Neural progenitor cell (in vitro differentiated cells): ENCODE measurements at regions not wholly inside any gene's neighbourhood (a gene's known extent, or its start where the extent isn't known, plus 50 kb on each side); places are given as distances from the start of the nearest gene placed in this dataset.
A peak's percentile ranks its signal among the peaks of the same experiment; 100 is the strongest.

Experiments
- DNase-seq: peaks from one replicate; pipeline ENCODE4 v3.0.0-alpha.2; 2016; ENCODE audit warnings: low spot score
- H2AFZ ChIP-seq: fragments of 200-600 bp; sonication (generic); replicated peaks from 2 replicates; pipeline ENCODE4 v1.6.1; 2016; ENCODE audit warnings: antibody characterized with exemption
- H3F3A ChIP-seq: fragments of 200-600 bp; sonication (generic); 2 replicates; pipeline ENCODE4 v1.6.1; 2016; ENCODE audit warnings: antibody characterized with exemption, low read depth
- H3K27ac ChIP-seq: fragments of 200-600 bp; sonication (generic); 2 replicates; pipeline ENCODE4 v1.5.1; 2016; ENCODE audit warnings: mild to moderate bottlenecking
- H3K27me3 ChIP-seq: fragments of 200-600 bp; sonication (generic); 2 replicates; pipeline ENCODE4 v1.6.1; 2016; ENCODE audit warnings: mild to moderate bottlenecking, moderate library complexity
- H3K36me3 ChIP-seq: fragments of 200-600 bp; sonication (generic); 2 replicates; pipeline ENCODE4 v1.5.1; 2016
- H3K4me1 ChIP-seq: fragments of 200-600 bp; sonication (generic); 2 replicates; pipeline ENCODE4 v1.6.1; 2016; ENCODE audit warnings: mixed run types
- H3K4me2 ChIP-seq: fragments of 200-600 bp; sonication (generic); 2 replicates; pipeline ENCODE4 v1.6.1; 2016
- H3K4me3 ChIP-seq: fragments of 200-600 bp; sonication (generic); 2 replicates; pipeline ENCODE4 v1.5.1; 2016
- H3K79me2 ChIP-seq: fragments of 200-600 bp; sonication (generic); 2 replicates; pipeline ENCODE4 v1.6.1; 2016; ENCODE audit warnings: low read depth
- H3K9ac ChIP-seq: fragments of 200-600 bp; sonication (generic); 2 replicates; pipeline ENCODE4 v1.6.1; 2016
- H3K9me3 ChIP-seq: fragments of 200-600 bp; sonication (generic); 2 replicates; pipeline ENCODE4 v1.5.1; 2016; ENCODE audit warnings: low read depth
- H4K20me1 ChIP-seq: fragments of 200-600 bp; sonication (generic); 2 replicates; pipeline ENCODE4 v1.6.1; 2016; ENCODE audit warnings: low read depth
- H3K27ac Mint-ChIP-seq: 3 replicates; pipeline ENCODE4 v1.8.0; 2021; ENCODE audit warnings: mixed read lengths
- H3K27me3 Mint-ChIP-seq: 2 replicates; pipeline ENCODE4 v1.8.0; 2022; ENCODE audit warnings: low read depth, mild to moderate bottlenecking, inconsistent platforms, moderate library complexity, mixed read lengths; ENCODE audit not compliant: insufficient read depth
- H3K36me3 Mint-ChIP-seq: 3 replicates; pipeline ENCODE4 v1.8.0; 2021; ENCODE audit warnings: mixed read lengths
- H3K4me1 Mint-ChIP-seq: 3 replicates; pipeline ENCODE4 v1.8.0; 2021; ENCODE audit warnings: mixed read lengths
- H3K4me3 Mint-ChIP-seq: 3 replicates; pipeline ENCODE4 v1.8.0; 2021; ENCODE audit warnings: mild to moderate bottlenecking, moderate library complexity, mixed read lengths
- H3K9me3 Mint-ChIP-seq: 3 replicates; pipeline ENCODE4 v1.8.0; 2020; ENCODE audit warnings: mixed read lengths
- CTCF ChIP-seq: fragments of 200-600 bp; sonication (generic); IDR thresholded peaks from 2 replicates; pipeline ENCODE4 v1.5.1; 2017; ENCODE audit warnings: antibody characterized with exemption, mild to moderate bottlenecking
- EZH2 ChIP-seq: fragments of 200-600 bp; sonication (generic); IDR thresholded peaks from 2 replicates; pipeline ENCODE4 v1.6.1; 2017; ENCODE audit warnings: antibody characterized with exemption, mild to moderate bottlenecking, moderate library complexity
- EZH2phosphoT487 ChIP-seq: fragments of 200-600 bp; sonication (generic); IDR thresholded peaks from 2 replicates; pipeline ENCODE4 v1.6.1; 2017; ENCODE audit warnings: antibody characterized with exemption

GRCh38 chr13:73194310-73194709 is 135.5 kb downstream of the KLF5 start:
- H3K9me3 Mint-ChIP-seq = no peaks in the 10 kb centered on the region
- peaks cover 9% of the 10 kb centered on the region for H3K4me1 Mint-ChIP-seq
- Histone ChIP-seq H3K4me2 (no peak overlapping the region), H3K9ac (no peak overlapping the region), H3K4me3 (no peak overlapping the region), H3K4me1 (peaks cover 15% of the 10 kb centered on the region), H3K79me2 (no peaks in the 10 kb centered on the region), H3K27ac (no peak overlapping the region), H4K20me1 (no peaks in the 10 kb centered on the region), H3F3A (peaks cover 13% of the 10 kb centered on the region), H3K9me3 (no peaks in the 10 kb centered on the region), H3K36me3 (no peaks in the 10 kb centered on the region), H3K27me3 (no peaks in the 10 kb centered on the region), H2AFZ (no peak overlapping the region)
- peaks cover 3% of the 10 kb centered on the region for H3K27me3 Mint-ChIP-seq
- H3K36me3 Mint-ChIP-seq = no peaks in the 10 kb centered on the region
- no peak overlapping the region for H3K4me3 Mint-ChIP-seq
- H3K27ac Mint-ChIP-seq = no peak overlapping the region
- DNase-seq = no peak
- no peak for TF ChIP-seq EZH2phosphoT487
- TF ChIP-seq CTCF = no peak
- no peak for TF ChIP-seq EZH2

GRCh38 chr13:73193554-73193953 is 134.7 kb downstream of the KLF5 start:
- H2AFZ ChIP-seq = no peak overlapping the region
- H3K36me3 ChIP-seq = no peaks in the 10 kb centered on the region
- DNase-seq = no peak
- no peak overlapping the region for H3K27ac ChIP-seq
- Mint-ChIP-seq H3K4me1 (peaks cover 10% of the 10 kb centered on the region), H3K9me3 (no peaks in the 10 kb centered on the region), H3K27me3 (peaks cover 3% of the 10 kb centered on the region), H3K27ac (no peak overlapping the region), H3K36me3 (no peaks in the 10 kb centered on the region), H3K4me3 (no peak overlapping the region)
- H3K27me3 ChIP-seq = no peaks in the 10 kb centered on the region
- TF ChIP-seq EZH2 (no peak), EZH2phosphoT487 (no peak), CTCF (no peak)
- no peak overlapping the region for H3K4me3 ChIP-seq
- H3K9ac ChIP-seq = no peak overlapping the region
- H3K79me2 ChIP-seq = no peaks in the 10 kb centered on the region
- H3K9me3 ChIP-seq = no peaks in the 10 kb centered on the region
- no peak overlapping the region for H3K4me2 ChIP-seq
- H3K4me1 ChIP-seq = peaks cover 20% of the 10 kb centered on the region
- H3F3A ChIP-seq = peaks cover 16% of the 10 kb centered on the region
- H4K20me1 ChIP-seq = no peaks in the 10 kb centered on the region

GRCh38 chr13:73190477-73190876 is 131.7 kb downstream of the KLF5 start:
- Mint-ChIP-seq H3K27ac (no peak overlapping the region), H3K4me1 (peaks cover 10% of the 10 kb centered on the region), H3K9me3 (no peaks in the 10 kb centered on the region), H3K27me3 (peaks cover 5% of the 10 kb centered on the region), H3K4me3 (no peak overlapping the region), H3K36me3 (no peaks in the 10 kb centered on the region)
- Histone ChIP-seq H3K36me3 (no peaks in the 10 kb centered on the region), H3K27ac (no peak overlapping the region), H3K4me2 (peak overlapping the region; percentile 30), H3K4me1 (peaks cover 20% of the 10 kb centered on the region), H3K27me3 (no peaks in the 10 kb centered on the region), H3F3A (peaks cover 20% of the 10 kb centered on the region), H3K79me2 (no peaks in the 10 kb centered on the region), H3K4me3 (no peak overlapping the region), H4K20me1 (no peaks in the 10 kb centered on the region), H3K9ac (no peak overlapping the region), H3K9me3 (no peaks in the 10 kb centered on the region), H2AFZ (peak overlapping the region; percentile 8)
- TF ChIP-seq CTCF (no peak), EZH2 (no peak), EZH2phosphoT487 (no peak)
- no peak for DNase-seq

- H3F3A ChIP-seq = peaks cover 20% of the 10 kb centered on the region
- no peaks in the 10 kb centered on the region for H3K36me3 ChIP-seq
- H3K4me1 ChIP-seq = peaks cover 20% of the 10 kb centered on the region
- H3K9ac ChIP-seq = no peak overlapping the region
- H2AFZ ChIP-seq = no peak overlapping the region
- H3K9me3 ChIP-seq = no peaks in the 10 kb centered on the region
- peaks cover 10% of the 10 kb centered on the region for H3K4me1 Mint-ChIP-seq
- no peaks in the 10 kb centered on the region for H4K20me1 ChIP-seq
- DNase-seq = peak; percentile 72
- no peak for TF ChIP-seq CTCF
- no peak for TF ChIP-seq EZH2
- no peak for TF ChIP-seq EZH2phosphoT487
- no peak overlapping the region for H3K4me3 ChIP-seq
- no peak overlapping the region for H3K27ac Mint-ChIP-seq
- H3K9me3 Mint-ChIP-seq = no peaks in the 10 kb centered on the region
- H3K4me3 Mint-ChIP-seq = no peak overlapping the region
- H3K36me3 Mint-ChIP-seq = no peaks in the 10 kb centered on the region
- H3K27me3 Mint-ChIP-seq = peaks cover 5% of the 10 kb centered on the region
- H3K27me3 ChIP-seq = no peaks in the 10 kb centered on the region
- H3K27ac ChIP-seq = no peak overlapping the region
- H3K4me2 ChIP-seq = peak overlapping the region; percentile 30
- H3K79me2 ChIP-seq = no peaks in the 10 kb centered on the region
Observed at GRCh38 chr13:73189776-73190175, 131.0 kb downstream of the KLF5 start.
